ENCODE measurements at regions not wholly inside any gene's neighbourhood (a gene's known extent, or its start where the extent isn't known, plus 50 kb on each side); places are given as distances from the start of the nearest gene placed in this dataset.
"Not testable (repeated sequence)": the region's sequence is repeated elsewhere in the genome, so short reads cannot be mapped to it uniquely, and the experiment has no call there.

DNA sequence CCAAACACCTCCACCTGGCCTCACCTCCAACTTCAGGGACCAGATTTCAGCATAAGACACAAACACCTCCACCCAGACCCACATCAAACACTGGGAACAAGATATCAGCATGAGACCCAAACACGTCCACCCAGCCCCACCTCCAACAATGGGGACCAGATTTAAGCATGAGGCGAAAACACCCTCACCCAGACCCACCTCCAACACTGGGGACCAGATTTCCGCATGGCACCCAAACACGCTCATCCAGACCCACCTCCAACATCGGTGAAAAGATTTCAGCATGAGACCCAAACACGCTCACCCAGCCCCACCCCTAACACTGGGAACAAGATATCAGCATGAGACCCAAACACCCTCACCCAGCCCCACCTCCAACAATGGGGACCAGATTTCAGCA, 210.0 kb downstream of the ASMT start:
- no peak for DNase-seq
- Histone ChIP-seq H3K36me3 (no peaks in the 10 kb centered on the region), H3K4me1 (no peaks in the 10 kb centered on the region), H3K27ac (no peak overlapping the region), H3K27me3 (no peaks in the 10 kb centered on the region), H3K4me3 (replicated peaks in 1 of 3) (no peak overlapping the region), H3K9me3 (no peaks in the 10 kb centered on the region)
- 72% methylated on average over 4 of the region's 6 CpGs; no CpG with 5 or more reads in 1 of the 2 donors for WGBS, 2 donors
- intact Hi-C loops (cut with DNase I), result no loop called here
- TF ChIP-seq, protein P1, sequence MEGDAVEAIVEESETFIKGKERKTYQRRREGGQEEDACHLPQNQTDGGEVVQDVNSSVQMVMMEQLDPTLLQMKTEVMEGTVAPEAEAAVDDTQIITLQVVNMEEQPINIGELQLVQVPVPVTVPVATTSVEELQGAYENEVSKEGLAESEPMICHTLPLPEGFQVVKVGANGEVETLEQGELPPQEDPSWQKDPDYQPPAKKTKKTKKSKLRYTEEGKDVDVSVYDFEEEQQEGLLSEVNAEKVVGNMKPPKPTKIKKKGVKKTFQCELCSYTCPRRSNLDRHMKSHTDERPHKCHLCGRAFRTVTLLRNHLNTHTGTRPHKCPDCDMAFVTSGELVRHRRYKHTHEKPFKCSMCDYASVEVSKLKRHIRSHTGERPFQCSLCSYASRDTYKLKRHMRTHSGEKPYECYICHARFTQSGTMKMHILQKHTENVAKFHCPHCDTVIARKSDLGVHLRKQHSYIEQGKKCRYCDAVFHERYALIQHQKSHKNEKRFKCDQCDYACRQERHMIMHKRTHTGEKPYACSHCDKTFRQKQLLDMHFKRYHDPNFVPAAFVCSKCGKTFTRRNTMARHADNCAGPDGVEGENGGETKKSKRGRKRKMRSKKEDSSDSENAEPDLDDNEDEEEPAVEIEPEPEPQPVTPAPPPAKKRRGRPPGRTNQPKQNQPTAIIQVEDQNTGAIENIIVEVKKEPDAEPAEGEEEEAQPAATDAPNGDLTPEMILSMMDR (IDR thresholded peaks at IDR 0.05), result no peak

DNA sequence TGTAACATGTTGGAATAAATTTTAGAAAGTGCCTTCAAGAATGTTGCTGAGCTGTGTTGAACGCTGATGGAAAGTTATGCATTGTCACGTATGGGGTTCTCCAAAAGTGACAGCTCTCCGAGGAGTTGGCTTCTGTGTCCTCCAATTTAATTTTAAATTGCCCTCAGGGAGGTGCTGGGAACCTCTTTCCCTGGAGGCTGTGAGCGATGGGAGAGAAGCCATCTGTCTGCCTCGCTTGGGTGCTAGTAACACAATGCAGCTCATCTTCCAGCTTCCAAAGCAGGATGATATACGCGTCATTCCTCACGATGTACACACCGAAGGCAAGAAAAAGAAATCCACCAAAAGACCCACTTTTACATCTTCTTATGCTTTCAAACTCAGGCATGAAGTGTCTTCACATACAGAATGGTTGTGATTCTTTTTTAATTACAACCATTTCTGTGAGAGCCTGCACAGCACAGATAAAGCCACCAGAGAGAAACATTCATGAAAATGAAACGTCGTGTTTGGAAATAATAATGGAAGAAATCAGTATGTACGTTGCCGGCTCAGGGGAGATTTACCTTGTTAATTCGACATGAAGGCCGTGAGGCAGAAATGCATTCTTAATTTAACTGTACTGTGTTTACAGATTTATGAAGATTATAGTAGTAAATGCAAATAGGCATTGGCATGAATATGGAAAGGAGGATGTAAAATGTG, 218.9 kb downstream of the ASMT start:
- Histone ChIP-seq H3K4me1 (no peaks in the 10 kb centered on the region), H3K27ac (no peak overlapping the region), H3K9me3 (no peaks in the 10 kb centered on the region), H3K27me3 (no peaks in the 10 kb centered on the region), H3K4me3 (replicated peaks in 1 of 3) (no peak overlapping the region), H3K36me3 (no peaks in the 10 kb centered on the region)
- DNase-seq, result no peak
- intact Hi-C loops (cut with DNase I), result no loop called here
- TF ChIP-seq POLR2A (IDR thresholded peaks at IDR 0.05), result no peak
- TF ChIP-seq, protein P1 (IDR thresholded peaks at IDR 0.05), result no peak
- 85 to 89% methylated on average over 15 of the region's 15 CpGs for WGBS, 2 donors

DNA sequence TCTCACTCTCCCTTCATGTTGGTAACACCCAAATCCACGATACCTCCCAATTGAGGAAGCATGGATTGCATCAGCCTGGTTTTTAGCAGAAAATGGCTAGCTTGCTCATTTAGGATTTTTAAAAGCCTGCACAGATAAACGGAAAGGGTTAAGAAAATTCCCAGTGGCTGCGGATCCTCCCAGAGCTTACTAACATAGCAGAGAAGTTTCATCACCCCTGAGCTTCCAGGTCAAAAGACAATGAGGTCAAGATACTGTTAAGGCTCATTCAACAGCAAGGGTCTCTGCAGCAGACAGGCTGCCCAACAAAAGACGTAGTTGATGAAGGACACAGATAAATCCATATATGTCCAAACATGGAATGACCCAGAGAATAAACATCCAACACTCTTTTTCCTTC, 220.2 kb downstream of the ASMT start:
- TF ChIP-seq POLR2A (IDR thresholded peaks at IDR 0.05), result no peak
- TF ChIP-seq, protein P1 (IDR thresholded peaks at IDR 0.05), result no peak
- 44 to 46% methylated on average over 4 of the region's 4 CpGs for WGBS, 2 donors
- Histone ChIP-seq H3K36me3 (no peaks in the 10 kb centered on the region), H3K27me3 (no peaks in the 10 kb centered on the region), H3K9me3 (no peaks in the 10 kb centered on the region), H3K4me1 (no peaks in the 10 kb centered on the region), H3K27ac (no peak overlapping the region), H3K4me3 (replicated peaks in 1 of 3) (no peak overlapping the region)
- no peak for DNase-seq
- intact Hi-C loops (cut with DNase I), result no loop called here

DNA sequence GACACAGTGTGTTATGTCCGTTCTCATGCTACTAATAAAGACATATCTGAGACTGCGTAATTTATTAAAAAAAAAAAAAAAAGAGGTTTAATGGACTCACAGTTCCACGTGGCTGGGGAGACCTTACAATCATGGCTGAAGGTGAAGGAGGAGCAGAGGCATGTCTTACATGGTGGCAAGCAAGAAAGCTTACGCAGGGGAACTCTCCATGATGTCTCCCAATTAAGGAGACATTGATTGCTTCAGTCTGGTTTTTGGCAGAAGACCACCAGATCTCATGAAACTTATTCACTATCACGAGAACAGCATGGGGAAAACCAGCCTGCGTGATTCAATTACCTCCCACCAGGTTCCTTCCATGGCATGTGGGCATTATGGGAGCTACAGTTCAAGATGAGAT, 221.8 kb downstream of the ASMT start:
- WGBS, 2 donors, result 89 to 91% methylated on average over 6 of the region's 6 CpGs
- Histone ChIP-seq H3K9me3 (no peaks in the 10 kb centered on the region), H3K4me3 (replicated peaks in 1 of 3) (no peak overlapping the region), H3K27ac (no peak overlapping the region), H3K27me3 (no peaks in the 10 kb centered on the region), H3K36me3 (no peaks in the 10 kb centered on the region), H3K4me1 (no peaks in the 10 kb centered on the region)
- TF ChIP-seq POLR2A (IDR thresholded peaks at IDR 0.05), result no peak
- intact Hi-C loops (cut with DNase I), result no loop called here
- DNase-seq, result no peak

DNA sequence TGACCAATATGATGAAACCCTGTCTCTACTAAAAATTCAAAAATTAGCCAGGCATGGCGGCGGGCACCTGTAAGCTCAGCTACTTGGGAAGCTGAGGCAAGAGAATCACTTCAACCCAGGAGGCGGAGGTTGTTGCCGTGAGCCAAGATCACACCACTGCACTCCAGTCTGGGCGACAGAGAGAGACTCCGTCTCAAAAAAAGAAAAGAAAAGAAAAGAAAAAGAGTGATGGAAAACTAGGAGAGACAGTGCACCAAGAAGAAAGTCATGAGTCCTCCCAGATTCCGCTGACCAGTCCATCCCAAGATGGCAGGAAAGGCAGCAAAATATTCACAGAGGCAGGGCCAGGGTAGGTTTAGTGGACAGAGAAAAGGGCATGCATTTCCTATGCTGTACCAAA, 226.9 kb downstream of the ASMT start:
- no peak for TF ChIP-seq POLR2A (IDR thresholded peaks at IDR 0.05)
- TF ChIP-seq, protein P1 (IDR thresholded peaks at IDR 0.05), result no peak
- 93% methylated on average over 7 of the region's 7 CpGs for WGBS, 2 donors
- H3K36me3 ChIP-seq, result no peaks in the 10 kb centered on the region

DNA sequence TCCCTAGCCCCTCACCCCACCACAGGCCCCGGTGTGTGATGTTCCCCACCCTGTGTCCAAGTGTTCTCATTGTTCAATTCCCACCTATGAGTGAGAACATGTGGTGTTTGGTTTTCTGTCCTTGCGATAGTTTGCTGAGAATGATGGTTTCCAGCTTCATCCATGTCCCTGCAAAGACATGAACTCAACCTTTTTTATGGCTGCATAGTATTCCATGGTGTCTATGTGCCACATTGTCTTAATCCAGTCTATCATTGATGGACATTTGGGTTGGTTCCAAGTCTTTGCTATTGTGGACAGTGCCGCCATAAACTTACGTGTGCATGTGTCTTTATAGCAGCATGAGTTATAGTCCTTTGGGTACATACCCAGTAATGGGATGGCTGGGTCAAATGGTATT, 232.1 kb downstream of the ASMT start:
- H3K4me1 ChIP-seq; H3K4me3 ChIP-seq (replicated peaks in 1 of 3); H3K27me3 ChIP-seq; intact Hi-C loops (cut with DNase I); H3K36me3 ChIP-seq; H3K27ac ChIP-seq; H3K9me3 ChIP-seq; DNase-seq: not testable (repeated sequence)
- 92 to 98% methylated on average over 4 of the region's 4 CpGs for WGBS, 2 donors

More for the DNA sequence above, 226.9 kb downstream of the ASMT start:
- intact Hi-C loops (cut with DNase I), result no loop called here
- DNase-seq, result no peak
- Histone ChIP-seq H3K4me3 (replicated peaks in 1 of 3) (no peak overlapping the region), H3K27ac (no peak overlapping the region), H3K9me3 (no peaks in the 10 kb centered on the region), H3K27me3 (no peaks in the 10 kb centered on the region), H3K4me1 (no peaks in the 10 kb centered on the region)

DNA sequence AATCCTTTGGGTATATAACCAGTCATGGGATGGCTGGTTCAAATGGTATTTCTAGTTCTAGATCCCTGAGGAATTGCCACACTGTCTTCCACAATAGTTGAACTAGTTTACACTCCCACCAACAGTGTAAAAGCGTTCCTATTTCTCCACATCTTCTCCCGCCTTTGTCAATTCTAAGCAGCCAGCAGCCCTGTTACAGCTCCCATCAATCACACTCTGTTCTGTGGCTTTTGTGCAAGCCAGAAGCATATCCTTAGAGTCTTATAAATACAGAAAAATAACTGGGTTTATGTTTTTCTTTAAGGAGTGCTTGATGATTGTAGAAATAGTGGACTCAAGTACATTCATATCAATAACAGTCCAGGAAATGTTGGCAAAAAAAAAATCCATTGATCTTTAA, 232.9 kb downstream of the ASMT start:
- H3K27ac ChIP-seq; H3K4me1 ChIP-seq; H3K36me3 ChIP-seq; H3K27me3 ChIP-seq; intact Hi-C loops (cut with DNase I); DNase-seq; H3K9me3 ChIP-seq; H3K4me3 ChIP-seq (replicated peaks in 1 of 3): not testable (repeated sequence)
- WGBS, 2 donors, result 57 to 77% methylated on average over 2 of the region's 2 CpGs
